ENCODE measurements at regions not wholly inside any gene's neighbourhood (a gene's known extent, or its start where the extent isn't known, plus 50 kb on each side); places are given as distances from the start of the nearest gene placed in this dataset.

GRCh38 chr7:156544919-156545715 is 95.5 kb upstream of the RNF32 start:
- H4K20me1 ChIP-seq (ENCODE audit: insufficient read depth, low read length): no peaks in the 10 kb centered on the region
- FAIRE-seq: peak; percentile 18
- ChIA-PET POLR2A (interaction anchor here (0.6 to 1.3 kb wide), 2 partner anchors 18 to 64 kb away, joined by 3 to 6 read pairs; no protein-coding TSS in a partner anchor), CTCF (ENCODE audit: low intra/inter-chr PET ratio, low total read pairs) (no interaction called here)
- BruUV-seq (replicated peaks): no TSS peak
- intact Hi-C loops (cut with micrococcal nuclease; ENCODE audit: unreplicated experiment) (no loop called here), in situ Hi-C loops (cut with HindIII; ENCODE audit: extremely low pct_ligation_motif_present, low pct_unique_long_range_greater_than_20kb) (no loop called here)
- peak; percentile 63 for ATAC-seq
- H3K9me3 ChIP-seq (ENCODE audit: low read length): no peaks in the 10 kb centered on the region
- H3K4me3 ChIP-seq (replicated peaks in 1 of 3; ENCODE audit: insufficient read depth in 1 of 3, low read depth in 2 of 3, low read length in 3 of 3): no peak overlapping the region
- no peaks in the 10 kb centered on the region for H3K36me3 ChIP-seq (replicated peaks in 1 of 2; ENCODE audit: control insufficient read depth in 1 of 2, insufficient read depth in 2 of 2, low read length in 2 of 2)
- DNase-seq (ENCODE audit: low spot score): peak; percentile 60
- peaks cover 12% of the 10 kb centered on the region for H3K4me1 ChIP-seq (ENCODE audit: insufficient read depth, low read length)
- H2AFZ ChIP-seq (ENCODE audit: low read length): no peak overlapping the region
- H3K9ac ChIP-seq (ENCODE audit: insufficient read depth, low read depth, low read length): no peak overlapping the region
- 81% methylated on average over 9 of the region's 11 CpGs for WGBS (ENCODE audit: low lambda C conversion rate)
- H3K27me3 ChIP-seq (ENCODE audit: control insufficient read depth in 1 of 2, insufficient read depth in 2 of 2, low read length in 2 of 2): no peaks in the 10 kb centered on the region
- no peak overlapping the region for H3K4me2 ChIP-seq (ENCODE audit: low read depth, low read length)
- H3K79me2 ChIP-seq (ENCODE audit: insufficient read depth, low read length): no peaks in the 10 kb centered on the region
- H3K27ac ChIP-seq (ENCODE audit: extremely low read length, insufficient read depth, low read length): peak overlapping the region; percentile 38
- TF ChIP-seq AKNA (CRISPR knock-in tag; IDR thresholded peaks at IDR 0.05; ENCODE audit: borderline replicate concordance): no peak
- no peak for TF ChIP-seq KMT2A (CRISPR knock-in tag; IDR thresholded peaks at IDR 0.05)
- peak; percentile 16; the same call in 1 of the 2 replicates for TF ChIP-seq RAD21 (CRISPR knock-in tag; IDR thresholded peaks at IDR 0.05)
- TF ChIP-seq ZBTB1 (CRISPR knock-in tag; IDR thresholded peaks at IDR 0.05; ENCODE audit: borderline replicate concordance): no peak
- TF ChIP-seq HOXA5 (CRISPR knock-in tag; IDR thresholded peaks at IDR 0.05): no peak
- no peak for TF ChIP-seq MBNL3 (CRISPR knock-in tag; conservative IDR thresholded peaks at IDR 0.05)
- TF ChIP-seq ZNF251 (CRISPR knock-in tag; IDR thresholded peaks at IDR 0.05): no peak
- TF ChIP-seq ARID5B (CRISPR knock-in tag; IDR thresholded peaks at IDR 0.05): peak; percentile 38; the same call in 1 of the 2 replicates
- no peak for TF ChIP-seq FOXM1 (CRISPR knock-in tag; IDR thresholded peaks at IDR 0.05)
- 0 out of 2 replicates have a peak, but pooled peaks have one; percentile 10 for TF ChIP-seq RARA (CRISPR knock-in tag; IDR thresholded peaks at IDR 0.05)
- TF ChIP-seq ZNF616 (CRISPR knock-in tag; IDR thresholded peaks at IDR 0.05; ENCODE audit: low read depth): 0 out of 2 replicates have a peak, but pooled peaks have one; percentile 54
- no peak for TF ChIP-seq MYNN (CRISPR knock-in tag; IDR thresholded peaks at IDR 0.05; ENCODE audit: low read depth)
- TF ChIP-seq SMC3 (IDR thresholded peaks at IDR 0.05; ENCODE audit: low read length): peak; percentile 63; the same call in 1 of the 2 replicates
- TF ChIP-seq ASH2L (IDR thresholded peaks at IDR 0.05; ENCODE audit: insufficient read length, low read depth, low read length): peak; percentile 47
- TF ChIP-seq ZFP36L2 (CRISPR knock-in tag; IDR thresholded peaks at IDR 0.05): no peak

Measured in HepG2 (cell line).